Inferior parietal cortex (tissue), 1 donor: ENCODE measurements at regions not wholly inside any gene's neighbourhood (a gene's known extent, or its start where the extent isn't known, plus 50 kb on each side); places are given as distances from the start of the nearest gene placed in this dataset.
"Not testable (repeated sequence)": the region's sequence is repeated elsewhere in the genome, so short reads cannot be mapped to it uniquely, and the experiment has no call there.

Source experiments
- DNase-seq: peaks from one replicate; pipeline ENCODE4 v3.0.0-alpha.2; 2016; ENCODE audit errors: extremely low spot score

GRCh38 chr4:179663641-179664429, 2221.6 kb upstream of the AGA start:
- DNase-seq, result no peak

- no peak for DNase-seq
Measured at GRCh38 chr4:179664430-179665027, 2222.3 kb upstream of the AGA start.

GRCh38 chr4:179666226-179666625, 2224.0 kb upstream of the AGA start:
- DNase-seq, result no peak

GRCh38 chr4:179671609-179672008, 2229.4 kb upstream of the AGA start:
- no peak for DNase-seq

- no peak for DNase-seq
Measured at GRCh38 chr4:179678093-179678814, 2236.0 kb upstream of the AGA start.

GRCh38 chr4:179683661-179684060, 2241.4 kb upstream of the AGA start:
- DNase-seq, result not testable (repeated sequence)

- no peak for DNase-seq
Measured at GRCh38 chr4:179692222-179692621, 2250.0 kb upstream of the AGA start.

GRCh38 chr4:179695175-179695574, 2252.9 kb upstream of the AGA start:
- DNase-seq, result no peak

GRCh38 chr4:179698321-179698720, 2256.1 kb upstream of the AGA start:
- no peak for DNase-seq

- DNase-seq, result no peak
Measured at GRCh38 chr4:179709961-179710624, 2267.9 kb upstream of the AGA start.

GRCh38 chr4:179719766-179720450, 2277.7 kb upstream of the AGA start:
- no peak for DNase-seq

- not testable (repeated sequence) for DNase-seq
Measured at GRCh38 chr4:179726491-179726890, 2284.3 kb upstream of the AGA start.

GRCh38 chr4:179728305-179728704, 2286.1 kb upstream of the AGA start:
- DNase-seq, result no peak

GRCh38 chr4:179736820-179737219, 2294.6 kb upstream of the AGA start:
- not testable (repeated sequence) for DNase-seq

GRCh38 chr4:179738822-179739221, 2296.6 kb upstream of the AGA start:
- no peak for DNase-seq

GRCh38 chr4:179747218-179747910, 2305.1 kb upstream of the AGA start:
- no peak for DNase-seq

- no peak for DNase-seq
Measured at GRCh38 chr4:179748837-179749236, 2306.6 kb upstream of the AGA start.

- DNase-seq, result no peak
Measured at GRCh38 chr4:179750374-179750773, 2308.1 kb upstream of the AGA start.

GRCh38 chr4:179751669-179752068, 2309.4 kb upstream of the AGA start:
- no peak for DNase-seq

- no peak for DNase-seq
Measured at GRCh38 chr4:179755322-179755721, 2313.1 kb upstream of the AGA start.

- DNase-seq, result no peak
Measured at GRCh38 chr4:179757641-179758040, 2315.4 kb upstream of the AGA start.
